WERI-Rb-1 (cell line): ENCODE measurements at regions not wholly inside any gene's neighbourhood (a gene's known extent, or its start where the extent isn't known, plus 50 kb on each side); places are given as distances from the start of the nearest gene placed in this dataset.

Experiments used
- DNase-seq: peaks from one replicate; pipeline ENCODE4 v3.0.0-alpha.2; 2020
- H3K27ac ChIP-seq: fragments of 250-450 bp; sonication (Bioruptor Pico); 2 replicates; pipeline ENCODE4 v1.5.1; 2020; ENCODE audit warnings: mild to moderate bottlenecking, moderate library complexity
- H3K27me3 ChIP-seq: fragments of 250-450 bp; sonication (Bioruptor Pico); 2 replicates; pipeline ENCODE4 v1.5.1; 2021; ENCODE audit warnings: mild to moderate bottlenecking, low read depth, moderate library complexity; ENCODE audit not compliant: insufficient read depth, severe bottlenecking
- H3K36me3 ChIP-seq: fragments of 250-450 bp; sonication (Bioruptor Pico); 2 replicates; pipeline ENCODE4 v1.5.1; 2020; ENCODE audit warnings: mild to moderate bottlenecking, moderate library complexity
- H3K4me3 ChIP-seq: 2 replicates; pipeline ENCODE4 v1.5.1; 2011; ENCODE audit warnings: low read depth, mild to moderate bottlenecking, control low read depth, low read length
- H3K9me3 ChIP-seq: fragments of 250-450 bp; sonication (Bioruptor Pico); 2 replicates; pipeline ENCODE4 v1.5.1; 2021; ENCODE audit warnings: mild to moderate bottlenecking, moderate library complexity; ENCODE audit not compliant: severe bottlenecking
- CTCF ChIP-seq: IDR thresholded peaks from 2 replicates; pipeline ENCODE4 v1.5.1; 2011; ENCODE audit warnings: low read depth, mild to moderate bottlenecking, control low read depth, inconsistent platforms, low read length

GRCh38 chr3:168427156-168427555 lies 331.4 kb upstream of the GOLIM4 start:
- no peak overlapping the region for H3K4me3 ChIP-seq
- H3K27ac ChIP-seq: no peak overlapping the region
- H3K36me3 ChIP-seq: no peaks in the 10 kb centered on the region
- DNase-seq: no peak
- no peaks in the 10 kb centered on the region for H3K27me3 ChIP-seq
- no peaks in the 10 kb centered on the region for H3K9me3 ChIP-seq
- no peak for TF ChIP-seq CTCF

GRCh38 chr3:168425936-168426595 lies 330.3 kb upstream of the GOLIM4 start:
- DNase-seq: no peak
- Histone ChIP-seq H3K27me3 (no peaks in the 10 kb centered on the region), H3K36me3 (no peaks in the 10 kb centered on the region), H3K27ac (no peak overlapping the region), H3K9me3 (no peaks in the 10 kb centered on the region), H3K4me3 (no peak overlapping the region)
- TF ChIP-seq CTCF: no peak

GRCh38 chr3:168424059-168424734 lies 328.5 kb upstream of the GOLIM4 start:
- H3K36me3 ChIP-seq: no peaks in the 10 kb centered on the region
- no peak overlapping the region for H3K27ac ChIP-seq
- H3K9me3 ChIP-seq: no peaks in the 10 kb centered on the region
- no peaks in the 10 kb centered on the region for H3K27me3 ChIP-seq
- no peak for TF ChIP-seq CTCF
- DNase-seq: no peak
- no peak overlapping the region for H3K4me3 ChIP-seq

- no peaks in the 10 kb centered on the region for H3K9me3 ChIP-seq
- H3K36me3 ChIP-seq: no peaks in the 10 kb centered on the region
- TF ChIP-seq CTCF: no peak
- no peak overlapping the region for H3K27ac ChIP-seq
- DNase-seq: no peak
- H3K27me3 ChIP-seq: no peaks in the 10 kb centered on the region
- H3K4me3 ChIP-seq: no peak overlapping the region
Observed at GRCh38 chr3:168422843-168423242, 327.1 kb upstream of the GOLIM4 start.

- no peaks in the 10 kb centered on the region for H3K9me3 ChIP-seq
- no peak overlapping the region for H3K27ac ChIP-seq
- no peaks in the 10 kb centered on the region for H3K27me3 ChIP-seq
- DNase-seq: no peak
- no peaks in the 10 kb centered on the region for H3K36me3 ChIP-seq
- TF ChIP-seq CTCF: no peak
- H3K4me3 ChIP-seq: no peak overlapping the region
Observed at GRCh38 chr3:168419091-168419490, 323.4 kb upstream of the GOLIM4 start.

DNA sequence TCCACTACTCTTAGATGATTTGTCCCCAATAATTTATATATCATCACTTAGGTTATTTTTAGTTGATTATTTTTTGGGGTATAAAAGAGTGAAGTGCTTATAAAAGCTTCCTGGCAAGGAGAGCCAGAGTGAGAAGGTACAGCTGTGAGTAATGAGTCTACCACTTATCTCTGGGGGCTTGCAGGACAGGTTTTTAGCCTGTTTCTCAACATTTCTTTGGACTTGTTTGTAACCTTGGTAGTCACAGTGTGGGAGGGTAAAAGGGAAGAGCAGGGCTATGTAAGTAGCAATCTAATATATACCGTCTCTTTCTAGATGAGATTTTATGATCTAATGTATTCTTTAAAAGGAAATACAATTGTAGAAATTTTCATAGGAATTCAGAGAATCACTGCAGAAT lies 321.3 kb upstream of the GOLIM4 start:
- TF ChIP-seq CTCF: no peak
- no peak for DNase-seq
- Histone ChIP-seq H3K27ac (no peak overlapping the region), H3K27me3 (no peaks in the 10 kb centered on the region), H3K4me3 (no peak overlapping the region), H3K9me3 (no peaks in the 10 kb centered on the region), H3K36me3 (no peaks in the 10 kb centered on the region)
